ENCODE measurements at regions not wholly inside any gene's neighbourhood (a gene's known extent, or its start where the extent isn't known, plus 50 kb on each side); places are given as distances from the start of the nearest gene placed in this dataset.
A peak's percentile ranks its signal among the peaks of the same experiment; 100 is the strongest.
"Not testable (repeated sequence)": the region's sequence is repeated elsewhere in the genome, so short reads cannot be mapped to it uniquely, and the experiment has no call there.

DNA sequence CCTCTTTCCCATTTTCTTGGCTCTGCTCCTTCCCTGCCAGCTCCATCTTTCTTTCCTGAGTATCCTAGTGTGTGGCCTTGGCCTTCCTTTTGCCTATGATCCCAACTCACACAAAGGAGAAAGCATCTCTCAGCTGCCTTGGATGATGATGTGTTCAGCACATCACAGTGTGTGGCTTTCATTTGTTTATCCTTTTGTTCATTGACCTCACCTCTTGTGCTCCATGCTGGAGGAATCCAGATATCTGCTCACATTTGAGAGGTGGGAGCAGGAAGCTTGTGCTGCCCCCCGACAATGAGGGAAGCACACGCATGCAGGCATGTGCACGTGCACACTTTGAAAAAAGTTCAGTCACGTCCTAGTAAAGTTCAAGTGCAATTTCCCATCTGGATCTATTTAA, 131.0 kb downstream of the SMIM20 start:
- no peak for DNase-seq (ENCODE audit: low read depth in 2 of 2)

- DNase-seq (ENCODE audit: low read depth in 2 of 2): no peak
Observed at GRCh38 chr4:26047795-26048194, 133.8 kb downstream of the SMIM20 start.

DNA sequence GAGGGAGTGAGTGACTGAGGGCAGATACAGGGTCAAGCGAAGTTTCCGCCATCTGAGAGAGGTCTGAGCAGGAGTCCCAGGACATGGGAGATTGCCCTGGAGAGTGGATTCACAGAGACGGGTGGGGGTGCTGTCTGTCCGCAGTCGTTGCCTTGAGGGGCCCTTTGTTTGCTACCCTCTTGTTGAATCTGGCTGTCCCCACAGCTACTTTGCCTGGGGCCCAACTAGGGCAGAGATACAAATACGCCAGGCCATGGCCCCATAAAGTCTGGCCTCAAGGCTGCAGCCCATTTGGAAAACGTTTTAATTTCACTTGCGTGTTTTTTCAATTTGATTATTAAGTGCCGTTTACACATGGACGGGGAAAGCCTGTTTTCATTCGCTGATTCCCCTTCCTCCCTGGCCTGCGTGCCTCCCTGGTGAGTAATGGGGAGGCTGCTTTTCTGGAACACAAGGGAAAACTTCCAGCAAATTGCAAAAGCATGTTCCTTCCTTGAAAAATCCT, 134.4 kb downstream of the SMIM20 start:
- no peak for DNase-seq (ENCODE audit: low read depth in 2 of 2)

DNA sequence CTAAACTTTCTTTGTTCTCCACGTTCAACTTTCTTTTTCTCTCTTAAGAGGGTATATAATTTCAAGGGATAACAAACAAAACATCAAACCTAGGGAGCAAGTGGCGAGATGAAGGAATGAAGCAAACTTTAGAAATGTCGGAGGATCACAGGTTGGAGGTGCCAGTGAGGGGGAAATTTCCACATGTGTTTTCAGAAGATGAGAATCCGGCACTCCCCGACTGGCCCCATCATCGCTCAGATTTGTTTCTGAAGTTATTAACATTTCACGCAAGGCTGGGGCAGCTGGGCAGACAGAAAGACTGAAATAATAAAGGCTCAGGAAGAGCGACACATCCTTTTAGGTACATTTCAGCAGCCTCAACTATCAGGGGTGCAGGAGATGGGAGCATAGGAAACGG, 134.9 kb downstream of the SMIM20 start:
- DNase-seq (ENCODE audit: low read depth in 2 of 2): no peak

GRCh38 chr4:26049447-26049846, 135.4 kb downstream of the SMIM20 start:
- DNase-seq (ENCODE audit: low read depth in 2 of 2): no peak

DNA sequence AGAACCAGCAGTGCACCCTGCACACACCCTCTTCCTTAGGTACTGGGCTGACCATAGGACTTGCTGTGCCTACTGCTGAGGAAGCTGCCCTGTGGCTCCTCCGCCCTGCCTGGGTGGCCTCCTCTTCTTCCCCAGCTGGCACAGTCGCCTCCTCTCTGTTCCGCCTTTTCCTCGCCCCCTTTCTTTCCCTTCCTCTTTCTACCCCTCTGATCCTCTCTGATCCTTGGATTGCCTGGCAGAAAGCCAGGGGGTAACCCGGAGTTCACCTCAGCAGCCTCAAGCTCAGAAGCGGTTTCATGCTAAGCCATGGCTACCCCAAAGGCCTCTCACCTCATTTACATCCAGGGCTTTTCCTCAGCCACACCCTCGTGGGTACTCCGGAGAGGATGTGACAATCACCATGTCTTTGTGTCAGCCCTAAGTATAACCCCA, 136.2 kb downstream of the SMIM20 start:
- DNase-seq (ENCODE audit: low read depth in 2 of 2): no peak

DNA sequence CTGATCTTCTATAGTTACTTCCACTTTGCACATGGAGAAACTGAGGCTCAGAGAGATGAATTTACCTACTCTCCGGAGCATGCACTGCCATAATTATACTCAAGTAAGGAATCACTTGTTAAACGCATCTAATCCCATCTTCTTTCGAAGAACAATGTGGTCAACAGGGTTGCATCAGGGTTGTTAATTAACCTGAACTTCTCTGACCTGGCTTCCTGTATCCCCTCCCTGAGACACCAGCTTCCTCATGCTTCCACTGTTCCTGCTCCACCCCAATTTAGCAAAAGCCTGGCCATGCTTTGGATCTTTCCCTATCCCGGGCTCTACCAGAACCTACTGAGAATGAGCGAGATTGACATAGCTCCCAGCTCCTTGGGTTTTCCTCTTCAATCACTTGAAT, 136.7 kb downstream of the SMIM20 start:
- DNase-seq (ENCODE audit: low read depth in 2 of 2): no peak

- DNase-seq (ENCODE audit: low read depth in 2 of 2): no peak
Observed at GRCh38 chr4:26051240-26051639, 137.2 kb downstream of the SMIM20 start.

GRCh38 chr4:26052663-26053541, 138.9 kb downstream of the SMIM20 start:
- no peak for DNase-seq (ENCODE audit: low read depth in 2 of 2)

- DNase-seq (ENCODE audit: low read depth in 2 of 2): no peak
Observed at GRCh38 chr4:26053761-26054160, 139.7 kb downstream of the SMIM20 start.

GRCh38 chr4:26055855-26056254, 141.8 kb downstream of the SMIM20 start:
- no peak for DNase-seq (ENCODE audit: low read depth in 2 of 2)

- no peak for DNase-seq (ENCODE audit: low read depth in 2 of 2)
Observed at GRCh38 chr4:26056406-26056805, 142.4 kb downstream of the SMIM20 start.

DNA sequence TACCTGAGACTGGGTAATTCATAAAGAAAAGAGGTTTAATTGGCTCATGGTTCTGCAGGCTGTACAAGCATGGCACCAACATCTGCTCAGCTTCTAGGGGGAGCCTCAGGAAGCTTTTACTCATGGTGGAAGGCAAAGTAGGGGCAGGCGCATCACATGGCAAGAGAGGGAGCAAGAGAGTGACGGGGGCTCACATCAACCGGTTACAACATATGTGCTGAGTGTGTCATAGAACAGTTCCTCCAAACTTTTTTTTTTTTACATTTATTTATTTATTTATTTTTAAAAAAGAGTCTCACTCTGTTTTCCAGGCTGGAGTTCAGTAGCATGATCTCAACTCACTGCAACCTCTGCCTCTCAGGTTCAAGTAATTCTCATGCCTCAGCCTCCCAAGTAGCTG, 143.8 kb downstream of the SMIM20 start:
- not testable (repeated sequence) for DNase-seq (ENCODE audit: low read depth in 2 of 2)

GRCh38 chr4:26058537-26058936, 144.5 kb downstream of the SMIM20 start:
- peak in 1 of 2 donors; percentile 31 for DNase-seq (ENCODE audit: low read depth in 2 of 2)

DNA sequence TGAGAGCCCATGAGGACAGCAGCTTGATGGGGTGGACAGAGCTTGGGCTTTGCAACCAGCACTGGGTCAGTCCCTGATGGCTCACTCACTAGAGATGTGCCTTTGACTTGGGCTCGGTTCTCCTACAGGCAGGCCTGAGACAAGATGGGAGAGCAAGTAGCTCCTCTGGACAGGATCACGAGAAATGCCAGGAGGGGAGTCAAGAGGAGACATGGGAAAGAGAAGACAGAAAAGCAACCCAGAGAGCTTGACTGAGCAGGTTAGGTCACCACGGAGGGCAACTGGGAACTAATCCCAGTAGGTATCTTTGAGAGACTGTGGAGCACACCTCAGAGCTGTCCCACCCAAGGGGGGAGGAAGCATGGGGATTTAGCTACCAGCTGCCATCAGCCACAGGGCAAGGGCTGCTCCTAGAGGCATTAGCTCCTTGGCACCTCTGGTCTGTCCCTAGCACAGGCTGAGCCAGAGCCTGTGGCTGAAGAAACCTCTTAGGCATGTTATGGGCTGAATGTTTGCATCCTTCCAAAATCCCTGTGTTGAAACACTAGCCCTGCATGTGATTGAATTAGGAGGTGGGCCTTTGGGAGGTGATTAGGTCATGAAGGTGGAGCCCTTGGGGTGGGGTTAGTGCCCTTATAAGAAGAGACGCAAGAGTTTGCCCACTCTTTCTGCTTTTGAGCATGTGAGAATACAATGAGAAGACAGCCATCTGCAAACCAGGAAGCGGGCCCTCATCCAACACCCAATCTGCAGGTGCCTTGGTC, 145.6 kb downstream of the SMIM20 start:
- DNase-seq (ENCODE audit: low read depth in 2 of 2): no peak

- no peak for DNase-seq (ENCODE audit: low read depth in 2 of 2)
Observed at GRCh38 chr4:26060286-26060685, 146.3 kb downstream of the SMIM20 start.

DNA sequence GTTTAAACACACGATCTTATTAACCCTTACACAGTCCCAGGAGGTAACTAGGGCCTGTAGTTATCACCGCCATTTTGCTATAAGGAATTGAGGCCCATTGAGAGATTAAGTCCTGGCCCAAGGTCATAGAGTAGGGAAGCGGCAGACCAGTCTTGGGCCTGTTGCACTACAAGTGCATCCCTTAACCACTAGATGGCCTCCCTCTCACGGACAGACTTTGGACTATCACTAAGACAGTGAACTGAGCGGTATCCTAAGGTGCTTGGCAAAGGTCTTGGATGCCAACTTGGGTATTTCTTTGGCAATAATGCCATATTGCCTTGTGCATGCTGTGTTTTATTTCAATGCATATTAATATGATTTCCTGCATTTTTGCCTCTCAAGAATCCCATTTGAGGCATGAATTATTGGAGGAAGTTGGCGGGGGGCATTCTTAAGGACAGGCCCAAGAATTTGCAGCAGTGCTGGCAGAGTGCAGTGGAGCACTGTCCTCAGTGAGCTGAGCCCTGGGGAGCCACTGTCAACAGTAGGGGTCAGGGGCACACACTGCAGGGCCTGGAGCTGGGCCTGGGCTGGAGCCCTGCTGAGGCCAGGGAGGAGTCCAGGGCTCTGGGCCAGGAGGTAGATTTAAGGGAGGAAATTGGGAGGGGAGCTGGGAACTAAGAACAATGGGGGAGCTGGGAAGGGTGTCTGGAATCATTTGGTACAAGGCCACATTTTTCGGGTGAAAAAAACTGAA, 147.4 kb downstream of the SMIM20 start:
- DNase-seq (ENCODE audit: low read depth in 2 of 2): no peak

- DNase-seq (ENCODE audit: low read depth in 2 of 2): no peak
Observed at GRCh38 chr4:26062215-26062614, 148.2 kb downstream of the SMIM20 start.

GRCh38 chr4:26064009-26064408, 150.0 kb downstream of the SMIM20 start:
- not testable (repeated sequence) for DNase-seq (ENCODE audit: low read depth in 2 of 2)

DNA sequence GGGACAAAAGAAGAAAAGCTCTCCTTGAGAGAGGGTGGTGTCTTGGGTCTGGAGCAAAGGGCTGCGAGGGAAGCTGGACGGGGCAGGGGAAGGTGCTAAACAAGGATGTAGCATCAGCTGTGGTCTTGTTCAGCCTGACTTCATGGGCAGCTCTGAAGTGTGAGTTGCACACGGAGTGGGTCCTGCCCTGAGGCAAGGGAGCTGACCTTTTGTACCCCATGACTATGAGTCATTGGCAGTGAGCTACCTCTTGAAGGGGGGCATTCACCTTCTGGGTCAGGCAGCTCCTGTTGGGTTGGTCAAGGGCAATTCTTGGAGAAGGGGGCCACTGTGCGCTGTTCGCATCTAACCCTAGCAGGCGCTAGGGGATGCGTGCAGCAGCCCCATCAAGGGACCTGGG, 151.8 kb downstream of the SMIM20 start:
- no peak for DNase-seq (ENCODE audit: low read depth in 2 of 2)

DNA sequence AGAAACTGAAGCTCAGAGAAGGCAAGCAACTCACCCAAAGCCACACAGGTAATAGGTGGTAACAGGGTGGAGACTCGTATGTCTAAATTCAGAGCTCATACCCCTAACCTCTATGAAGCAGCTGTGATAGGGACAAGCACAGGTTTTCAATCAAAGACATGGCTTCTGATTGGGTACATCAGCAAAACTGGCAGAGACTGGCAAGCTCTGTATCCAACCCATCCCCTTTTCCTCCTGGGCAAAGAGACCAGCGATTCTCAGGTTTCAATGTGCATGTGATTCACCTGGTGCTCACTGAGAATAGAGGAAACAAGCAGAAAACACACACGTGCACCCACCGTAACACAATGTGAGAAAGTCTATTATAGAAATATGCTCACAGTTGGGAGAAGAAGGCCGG, 153.0 kb downstream of the SMIM20 start:
- no peak for DNase-seq (ENCODE audit: low read depth in 2 of 2)

- no peak for DNase-seq (ENCODE audit: low read depth in 2 of 2)
Observed at GRCh38 chr4:26069218-26069617, 155.2 kb downstream of the SMIM20 start.

Measured in stimulated activated CD4-positive, alpha-beta T cell treated with anti-CD3 and anti-CD28 coated beads, Interleukin-1b, Interleukin-23, amount 100 ng/mL, for 4 hours (primary cell).